Stimulated activated CD8-positive, alpha-beta memory T cell treated with anti-CD3 and anti-CD28 coated beads, Interleukin-15, amount 100 ng/mL, for 4 hours (primary cell): ENCODE measurements at regions not wholly inside any gene's neighbourhood (a gene's known extent, or its start where the extent isn't known, plus 50 kb on each side); places are given as distances from the start of the nearest gene placed in this dataset.

Experiments
- DNase-seq, 2 donors: peaks; one replicate each; pipeline ENCODE4 v3.0.0-alpha.2; 2020; ENCODE audit warnings: low read depth in 2 of 2

- DNase-seq, result no peak
These were observed 214.7 kb upstream of the PDE10A start for GRCh38 chr6:165877773-165878172.

DNA sequence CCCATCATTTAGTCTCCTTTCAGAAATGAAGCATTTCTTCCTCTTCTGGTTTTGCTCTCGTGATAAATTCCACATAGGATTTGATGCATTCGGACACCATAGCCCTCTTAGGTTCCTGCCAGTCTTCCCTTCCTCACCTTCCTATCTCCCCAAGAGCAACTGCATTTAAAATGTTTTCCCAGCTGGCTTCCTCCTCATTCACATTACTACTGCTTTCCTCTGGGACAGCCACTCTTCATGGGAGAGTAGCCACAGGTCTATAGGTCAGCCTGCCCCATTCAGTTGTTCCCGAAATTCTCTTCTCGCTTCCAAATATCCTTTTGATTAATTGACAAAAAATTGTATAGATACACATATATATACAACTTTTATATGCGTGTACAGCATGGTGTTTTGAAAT is 214.2 kb upstream of the PDE10A start:
- no peak for DNase-seq

DNA sequence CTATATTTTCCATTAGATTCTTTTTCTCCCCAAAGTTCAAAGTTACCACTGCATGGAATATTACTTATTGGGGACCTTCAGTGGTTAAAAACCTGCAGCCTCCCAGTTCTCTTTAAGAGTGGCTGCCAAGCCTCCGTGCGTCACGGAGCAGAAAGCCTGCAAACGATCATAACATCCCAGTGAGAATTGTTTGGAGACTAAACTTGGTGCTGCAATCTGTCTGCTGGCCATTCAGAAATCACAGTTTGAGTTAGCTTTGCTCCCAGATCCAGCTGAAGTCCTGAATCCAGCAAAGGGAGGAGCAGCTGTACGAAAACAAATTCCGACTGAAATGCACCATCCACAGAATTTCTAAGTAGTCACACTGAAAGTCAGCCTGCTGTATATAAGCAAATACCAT is 213.5 kb upstream of the PDE10A start:
- DNase-seq, result no peak

DNA sequence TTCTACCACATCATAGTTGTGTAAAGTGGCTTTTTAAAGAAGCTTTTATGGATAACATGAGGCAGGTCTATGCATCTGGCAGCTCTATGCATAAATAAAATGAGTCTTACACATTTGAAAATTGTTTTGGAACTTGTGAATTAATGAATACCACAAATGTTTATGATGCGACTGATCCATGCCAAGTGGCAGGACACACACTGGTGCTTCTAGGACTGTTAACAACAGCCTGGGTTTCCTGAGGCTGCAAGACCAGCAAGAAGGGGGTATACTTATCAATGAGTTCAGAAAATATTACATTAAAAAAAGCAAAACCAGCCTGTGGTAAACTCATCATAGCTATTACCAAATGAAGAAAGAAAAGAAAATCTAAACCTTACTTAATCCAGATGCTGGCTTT is 212.9 kb upstream of the PDE10A start:
- no peak for DNase-seq

GRCh38 chr6:165873976-165874375 is 210.9 kb upstream of the PDE10A start:
- DNase-seq, result no peak

DNA sequence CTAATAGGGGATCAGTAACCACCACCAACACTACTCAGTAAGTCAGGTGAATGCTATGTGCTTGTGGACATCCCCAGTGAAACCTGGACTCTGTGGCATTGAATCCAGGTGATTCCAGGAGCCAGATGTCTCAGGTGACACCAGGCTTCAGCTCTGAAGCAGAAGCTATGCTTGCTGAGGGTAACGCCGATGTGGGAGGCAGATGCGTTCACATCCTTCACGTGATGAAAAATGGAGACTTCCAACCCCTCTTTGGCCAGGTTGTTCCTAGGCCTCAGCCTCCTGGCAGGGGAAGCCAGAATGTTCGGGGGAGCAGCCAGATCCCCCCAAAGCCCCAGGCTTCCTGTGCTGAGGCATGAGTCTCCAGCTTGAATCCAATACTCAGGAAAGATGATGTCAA is 209.8 kb upstream of the PDE10A start:
- no peak for DNase-seq

DNA sequence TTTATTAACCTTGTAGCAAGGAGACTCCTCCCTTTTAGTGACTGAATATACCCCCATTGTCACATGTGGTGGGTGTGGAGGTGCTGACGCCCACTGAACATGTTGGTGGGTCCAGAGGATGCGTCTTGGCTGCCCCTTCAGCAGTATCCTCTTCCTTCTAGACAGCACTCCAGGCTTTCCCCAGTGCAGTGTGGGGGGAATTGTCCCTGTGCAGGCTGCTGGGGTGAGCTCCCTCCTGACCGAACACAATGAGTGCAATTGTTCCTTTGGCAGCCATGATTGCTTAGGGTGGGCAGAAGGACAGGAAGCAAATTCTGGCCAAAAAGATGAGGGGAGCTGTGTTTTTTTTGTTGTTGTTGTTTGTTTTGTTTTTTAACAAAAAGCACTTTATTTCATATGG is 209.3 kb upstream of the PDE10A start:
- DNase-seq, result no peak

GRCh38 chr6:165871571-165871970 is 208.5 kb upstream of the PDE10A start:
- no peak for DNase-seq

DNA sequence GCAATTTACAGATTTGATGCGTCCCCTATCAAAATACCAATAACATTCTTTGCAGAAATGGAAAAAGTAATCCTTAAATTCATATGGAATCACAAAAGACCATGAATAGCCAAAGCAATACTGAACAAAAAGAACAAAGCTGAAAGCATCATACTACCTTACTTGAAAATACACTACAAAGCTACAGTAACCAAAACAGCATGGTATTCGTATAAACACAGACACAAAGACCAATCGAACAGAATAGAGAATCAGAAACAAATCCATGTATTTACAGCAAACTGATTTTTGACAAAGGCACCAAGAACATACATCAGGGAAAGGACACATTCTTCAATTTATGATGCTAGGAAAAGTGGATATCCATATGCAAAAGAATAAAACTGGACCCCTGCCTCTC is 206.5 kb upstream of the PDE10A start:
- no peak for DNase-seq

DNA sequence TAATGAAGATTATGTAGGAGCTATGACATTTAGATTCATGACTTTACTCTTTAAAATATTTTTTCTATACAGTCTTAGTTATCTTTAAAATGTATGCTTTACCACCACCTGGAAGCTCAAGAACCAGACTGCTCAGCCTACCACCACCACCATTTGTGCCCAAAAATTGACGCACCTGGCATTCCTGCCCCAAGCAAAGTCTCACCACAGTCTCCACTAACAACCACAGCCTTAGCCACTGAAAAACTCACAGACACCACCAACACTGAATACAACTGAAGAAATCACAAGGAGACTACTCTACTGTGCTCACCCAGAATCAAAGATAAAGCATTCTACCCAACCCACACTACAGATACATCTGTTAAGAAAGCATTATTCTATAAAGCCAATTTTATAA is 201.9 kb upstream of the PDE10A start:
- no peak for DNase-seq

DNA sequence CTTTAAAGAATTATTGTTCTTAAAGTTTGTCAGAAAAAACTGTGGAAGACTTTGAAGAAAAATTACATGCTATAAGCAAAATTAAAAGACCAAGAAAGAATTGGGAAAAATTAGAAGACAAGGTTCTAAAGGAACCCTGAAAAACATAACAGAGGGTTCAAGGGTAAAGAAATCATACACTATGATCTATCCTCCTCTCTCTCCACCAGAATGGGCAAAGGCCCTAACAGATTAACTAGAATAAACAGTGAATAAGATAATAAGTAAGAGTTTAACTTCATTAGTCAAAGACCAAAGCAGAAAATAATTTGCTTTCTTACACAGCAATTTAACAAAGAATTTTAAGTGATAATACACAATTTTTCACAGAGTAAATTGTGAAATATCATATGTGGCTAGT is 201.2 kb upstream of the PDE10A start:
- DNase-seq, result no peak

DNA sequence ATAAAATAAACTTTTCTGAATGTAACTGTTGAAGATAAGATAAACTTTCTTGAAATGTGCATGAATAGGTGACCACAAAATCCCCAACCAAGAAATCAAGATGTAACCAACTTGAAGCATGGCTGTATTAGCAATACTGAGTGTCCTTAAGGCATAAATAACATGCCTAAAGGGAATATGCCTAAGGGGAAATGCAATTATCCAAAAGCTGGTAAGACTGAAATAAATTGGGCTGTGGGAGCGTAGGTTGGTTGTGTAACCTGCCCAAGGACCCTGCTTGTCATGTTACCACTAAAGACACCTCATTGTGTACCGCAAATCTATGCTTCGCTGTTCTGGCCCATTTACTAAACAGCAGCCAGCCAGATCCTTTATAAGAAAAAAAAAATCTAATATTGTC is 200.8 kb upstream of the PDE10A start:
- no peak for DNase-seq

GRCh38 chr6:165862813-165863212 is 199.8 kb upstream of the PDE10A start:
- DNase-seq, result no peak

DNA sequence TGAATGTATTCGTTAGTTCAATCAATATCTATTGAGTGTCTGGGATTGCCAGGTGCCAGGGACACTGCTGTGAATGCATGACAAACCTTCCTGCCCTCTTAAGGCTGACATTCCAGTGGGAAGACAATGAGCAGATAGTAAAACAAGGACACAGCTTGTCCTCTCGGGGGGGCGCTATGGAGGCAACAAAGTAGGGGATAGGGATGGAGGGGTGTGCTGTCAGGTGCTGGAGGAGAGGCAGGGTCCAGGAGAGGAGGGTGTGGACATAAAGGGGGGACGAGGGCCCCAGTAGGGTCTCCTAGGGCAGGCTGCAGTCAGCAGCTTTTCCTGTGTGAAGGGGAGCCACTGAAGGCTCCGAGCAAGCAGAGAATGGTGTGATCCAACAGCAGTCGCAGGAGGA is 198.2 kb upstream of the PDE10A start:
- no peak for DNase-seq

GRCh38 chr6:165858586-165858985 is 195.5 kb upstream of the PDE10A start:
- DNase-seq, result no peak

DNA sequence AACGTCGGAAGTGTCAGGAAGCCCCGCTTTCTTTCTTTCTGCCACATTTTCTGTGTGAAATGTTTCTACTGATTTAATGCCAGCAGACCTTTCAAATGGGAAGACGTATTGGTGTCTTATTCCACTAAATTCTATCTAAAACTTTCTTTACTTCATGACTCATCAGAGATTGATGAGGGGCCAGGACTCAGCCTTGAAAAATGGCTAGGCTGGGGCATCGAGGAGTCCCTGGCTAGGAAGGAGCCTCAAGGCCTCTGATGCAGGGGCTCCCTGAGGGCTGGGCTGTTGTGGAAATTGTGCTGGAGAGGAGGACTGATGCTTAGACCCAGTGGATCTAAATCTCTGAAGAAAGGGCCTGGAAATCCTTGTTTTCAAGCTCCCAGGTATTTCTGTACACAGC is 192.8 kb upstream of the PDE10A start:
- DNase-seq, result no peak

- DNase-seq, result no peak
These were observed 192.0 kb upstream of the PDE10A start for GRCh38 chr6:165854863-165855593.

DNA sequence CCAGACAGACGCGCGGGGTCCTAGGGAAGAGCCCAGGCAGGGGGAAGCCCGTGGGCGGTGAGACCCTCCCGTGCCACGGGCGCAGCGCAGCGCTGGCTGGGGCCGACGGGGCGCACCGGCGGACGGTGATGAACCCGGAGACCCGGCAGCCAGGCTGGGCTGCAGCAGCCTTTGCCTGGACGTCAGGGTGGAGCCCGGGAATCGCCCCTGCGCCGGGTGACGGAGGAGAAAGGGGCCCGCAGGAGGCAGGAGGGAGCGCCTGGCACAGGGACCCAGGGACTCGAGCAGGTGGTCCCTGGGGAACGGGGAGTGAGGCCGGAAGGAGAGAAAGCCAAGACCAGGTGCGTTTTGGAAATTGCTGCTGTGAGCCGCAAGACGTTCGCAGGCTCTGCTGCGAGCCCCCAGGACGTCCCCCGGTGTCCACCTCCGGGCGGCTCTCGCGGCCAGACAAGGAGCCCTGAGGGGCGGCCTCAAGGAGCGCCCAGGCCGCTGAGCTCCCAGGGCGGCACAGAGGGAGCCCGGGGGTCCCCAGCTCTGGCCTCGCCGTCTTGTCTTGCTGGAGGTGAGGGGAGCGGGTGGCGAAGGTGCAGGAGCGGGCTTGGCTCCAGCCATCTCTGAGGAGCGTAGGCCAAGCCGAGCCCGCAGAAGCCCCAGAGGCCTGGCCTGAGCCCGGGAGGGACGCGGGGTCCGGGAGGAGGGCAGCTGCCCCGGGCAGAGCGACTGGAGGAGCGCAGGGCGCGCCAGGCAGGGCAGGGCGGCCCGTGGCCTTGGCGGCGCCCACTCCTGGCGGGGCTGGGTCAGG is 191.2 kb upstream of the PDE10A start:
- no peak for DNase-seq

- DNase-seq, result no peak
These were observed 189.6 kb upstream of the PDE10A start for GRCh38 chr6:165852676-165853075.

GRCh38 chr6:165850434-165851019 is 187.5 kb upstream of the PDE10A start:
- DNase-seq, result peak; percentile 9 to 14

GRCh38 chr6:165849534-165850430 is 186.7 kb upstream of the PDE10A start:
- DNase-seq, result no peak

- DNase-seq, result no peak
These were observed 185.0 kb upstream of the PDE10A start for GRCh38 chr6:165848086-165848426.
